ENCODE measurements at regions not wholly inside any gene's neighbourhood (a gene's known extent, or its start where the extent isn't known, plus 50 kb on each side); places are given as distances from the start of the nearest gene placed in this dataset.
A peak's percentile ranks its signal among the peaks of the same experiment; 100 is the strongest.
"Not testable (repeated sequence)": the region's sequence is repeated elsewhere in the genome, so short reads cannot be mapped to it uniquely, and the experiment has no call there.

- H3K9me3 Mint-ChIP-seq: no peaks in the 10 kb centered on the region
- ATAC-seq (no peak), DNase-seq (ENCODE audit: low spot score in 2 of 2) (no peak)
- H3K27ac Mint-ChIP-seq: no peak overlapping the region
- H3K36me3 Mint-ChIP-seq: no peaks in the 10 kb centered on the region
Observed at GRCh38 chr1:220430059-220430458, 97.9 kb upstream of the MARK1 start.

GRCh38 chr1:220426989-220427388 is 100.9 kb upstream of the MARK1 start:
- Mint-ChIP-seq H3K9me3 (no peaks in the 10 kb centered on the region), H3K27ac (no peak overlapping the region), H3K36me3 (no peaks in the 10 kb centered on the region)
- DNase-seq (ENCODE audit: low spot score in 2 of 2): no peak
- ATAC-seq: no peak

GRCh38 chr1:220425852-220426251 is 102.1 kb upstream of the MARK1 start:
- Mint-ChIP-seq H3K36me3 (no peaks in the 10 kb centered on the region), H3K27ac (no peak overlapping the region), H3K9me3 (no peaks in the 10 kb centered on the region)
- DNase-seq (ENCODE audit: low spot score in 2 of 2): no peak
- peak; percentile 24 to 53 for ATAC-seq

GRCh38 chr1:220421508-220421907 is 106.4 kb upstream of the MARK1 start:
- no peaks in the 10 kb centered on the region for H3K9me3 Mint-ChIP-seq
- H3K27ac Mint-ChIP-seq: no peak overlapping the region
- no peaks in the 10 kb centered on the region for H3K36me3 Mint-ChIP-seq
- ATAC-seq (no peak), DNase-seq (ENCODE audit: low spot score in 2 of 2) (no peak)

- no peak for ATAC-seq
- H3K36me3 Mint-ChIP-seq: no peaks in the 10 kb centered on the region
- no peaks in the 10 kb centered on the region for H3K9me3 Mint-ChIP-seq
- no peak overlapping the region for H3K27ac Mint-ChIP-seq
- no peak for DNase-seq (ENCODE audit: low spot score in 2 of 2)
Observed at GRCh38 chr1:220420726-220421125, 107.2 kb upstream of the MARK1 start.

- H3K27ac Mint-ChIP-seq; H3K9me3 Mint-ChIP-seq; ATAC-seq; DNase-seq (ENCODE audit: low spot score in 2 of 2); H3K36me3 Mint-ChIP-seq: not testable (repeated sequence)
Observed at GRCh38 chr1:220412382-220412781, 115.6 kb upstream of the MARK1 start.

- H3K27ac Mint-ChIP-seq: no peak overlapping the region
- DNase-seq (ENCODE audit: low spot score in 2 of 2): no peak
- H3K36me3 Mint-ChIP-seq: no peaks in the 10 kb centered on the region
- ATAC-seq: no peak
- no peaks in the 10 kb centered on the region for H3K9me3 Mint-ChIP-seq
Observed at GRCh38 chr1:220410611-220411010, 117.3 kb upstream of the MARK1 start.

- Mint-ChIP-seq H3K36me3 (no peaks in the 10 kb centered on the region), H3K27ac (no peak overlapping the region), H3K9me3 (no peaks in the 10 kb centered on the region)
- ATAC-seq (no peak), DNase-seq (ENCODE audit: low spot score in 2 of 2) (no peak)
Observed at GRCh38 chr1:220409771-220410595, 118.0 kb upstream of the MARK1 start.

- DNase-seq (ENCODE audit: low spot score in 2 of 2): no peak
- Mint-ChIP-seq H3K27ac (no peak overlapping the region), H3K36me3 (peaks cover 0 to 10% of the 10 kb centered on the region in 2 donors), H3K9me3 (peaks cover 0 to 4% of the 10 kb centered on the region in 2 donors)
- ATAC-seq: no peak
Observed at GRCh38 chr1:220407191-220407590, 120.7 kb upstream of the MARK1 start.

GRCh38 chr1:220398238-220398637 is 126.0 kb upstream of the RAB3GAP2 start:
- Mint-ChIP-seq H3K9me3 (peaks cover 0 to 4% of the 10 kb centered on the region in 2 donors), H3K27ac (no peak overlapping the region), H3K36me3 (peaks cover 0 to 8% of the 10 kb centered on the region in 2 donors)
- DNase-seq (ENCODE audit: low spot score in 2 of 2) (no peak), ATAC-seq (no peak)

- Mint-ChIP-seq H3K9me3 (no peaks in the 10 kb centered on the region), H3K36me3 (no peaks in the 10 kb centered on the region), H3K27ac (no peak overlapping the region)
- ATAC-seq (no peak), DNase-seq (ENCODE audit: low spot score in 2 of 2) (no peak)
Observed at GRCh38 chr1:220391491-220391890, 119.2 kb upstream of the RAB3GAP2 start.

GRCh38 chr1:220389634-220390033 is 117.4 kb upstream of the RAB3GAP2 start:
- Mint-ChIP-seq H3K27ac (no peak overlapping the region), H3K9me3 (peaks cover 5% of the 10 kb centered on the region in 2 donors), H3K36me3 (no peaks in the 10 kb centered on the region)
- ATAC-seq (no peak), DNase-seq (ENCODE audit: low spot score in 2 of 2) (no peak)

- no peak for DNase-seq (ENCODE audit: low spot score in 2 of 2)
Observed at GRCh38 chr1:220386494-220387195, 114.4 kb upstream of the RAB3GAP2 start.

GRCh38 chr1:220385158-220385557 is 112.9 kb upstream of the RAB3GAP2 start:
- ATAC-seq: no peak

More at GRCh38 chr1:220386494-220387195, 114.4 kb upstream of the RAB3GAP2 start:
- H3K36me3 Mint-ChIP-seq: no peaks in the 10 kb centered on the region
- no peak overlapping the region for H3K27ac Mint-ChIP-seq
- peaks cover 5% of the 10 kb centered on the region in 2 donors for H3K9me3 Mint-ChIP-seq
- ATAC-seq: no peak

GRCh38 chr1:220382994-220383393 is 110.7 kb upstream of the RAB3GAP2 start:
- no peak for DNase-seq (ENCODE audit: low spot score in 2 of 2)
- ATAC-seq: no peak
- Mint-ChIP-seq H3K9me3 (peaks cover 8 to 9% of the 10 kb centered on the region in 2 donors), H3K27ac (no peak overlapping the region), H3K36me3 (peaks cover 0 to 7% of the 10 kb centered on the region in 2 donors)

More at GRCh38 chr1:220385158-220385557, 112.9 kb upstream of the RAB3GAP2 start:
- H3K27ac Mint-ChIP-seq: no peak overlapping the region
- peaks cover 0 to 7% of the 10 kb centered on the region in 2 donors for H3K36me3 Mint-ChIP-seq
- H3K9me3 Mint-ChIP-seq: peaks cover 8 to 9% of the 10 kb centered on the region in 2 donors
- DNase-seq (ENCODE audit: low spot score in 2 of 2): no peak

GRCh38 chr1:220380885-220381284 is 108.6 kb upstream of the RAB3GAP2 start:
- DNase-seq (ENCODE audit: low spot score in 2 of 2): no peak
- Mint-ChIP-seq H3K27ac (no peak overlapping the region), H3K36me3 (peaks cover 0 to 7% of the 10 kb centered on the region in 2 donors), H3K9me3 (peaks cover 8 to 9% of the 10 kb centered on the region in 2 donors)
- no peak for ATAC-seq

- ATAC-seq (no peak), DNase-seq (ENCODE audit: low spot score in 2 of 2) (no peak)
- Mint-ChIP-seq H3K9me3 (peaks cover 3 to 4% of the 10 kb centered on the region in 2 donors), H3K36me3 (peaks cover 0 to 7% of the 10 kb centered on the region in 2 donors), H3K27ac (no peak overlapping the region)
Observed at GRCh38 chr1:220378571-220379302, 106.5 kb upstream of the RAB3GAP2 start.

Data from activated naive CD4-positive, alpha-beta T cell treated with anti-CD3 and anti-CD28 coated beads, Interleukin-2, amount 50 U/mL, for 72 hours (primary cell).